ENCODE measurements at regions not wholly inside any gene's neighbourhood (a gene's known extent, or its start where the extent isn't known, plus 50 kb on each side); places are given as distances from the start of the nearest gene placed in this dataset.
"Not testable (repeated sequence)": the region's sequence is repeated elsewhere in the genome, so short reads cannot be mapped to it uniquely, and the experiment has no call there.

DNA sequence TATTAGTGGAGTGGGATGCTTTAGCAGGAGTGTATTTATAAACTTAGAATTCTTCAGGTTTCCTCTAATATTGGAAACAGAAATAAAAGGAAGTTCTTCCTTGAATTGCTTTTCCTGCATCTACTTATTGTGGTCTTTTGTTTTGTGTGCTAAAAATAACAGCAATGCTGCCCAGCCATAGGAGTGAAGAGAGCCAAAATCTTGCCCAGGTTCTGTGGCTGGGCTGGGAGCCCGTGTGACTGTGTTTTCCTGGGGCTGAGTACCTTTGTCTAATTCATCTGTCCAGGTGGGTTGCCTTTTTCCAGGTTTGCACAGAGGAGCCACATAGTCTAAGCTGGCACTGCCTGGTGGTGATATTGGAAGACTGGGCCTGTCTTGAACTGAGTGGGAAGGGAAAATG is 179.7 kb upstream of the ADAMTSL1 start:
- no peak for DNase-seq (ENCODE audit: low read depth)

DNA sequence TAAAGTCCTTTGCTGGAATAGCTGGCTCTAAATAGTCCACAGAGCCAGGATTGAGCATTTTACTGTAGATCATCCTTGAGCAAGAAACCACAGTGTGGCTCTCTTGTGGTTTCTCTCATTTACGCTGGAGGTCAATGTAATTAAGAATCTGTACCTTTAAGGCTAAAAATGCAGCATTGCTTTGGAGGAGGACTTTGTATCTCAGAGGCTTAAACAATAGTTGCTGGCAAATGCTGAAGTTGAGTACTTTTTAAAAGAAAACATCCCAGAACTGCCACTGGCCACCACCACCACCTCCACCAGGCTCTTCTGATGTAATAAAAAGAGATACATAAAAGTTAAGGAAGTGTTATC is 177.3 kb upstream of the ADAMTSL1 start:
- no peak for DNase-seq (ENCODE audit: low read depth)

DNA sequence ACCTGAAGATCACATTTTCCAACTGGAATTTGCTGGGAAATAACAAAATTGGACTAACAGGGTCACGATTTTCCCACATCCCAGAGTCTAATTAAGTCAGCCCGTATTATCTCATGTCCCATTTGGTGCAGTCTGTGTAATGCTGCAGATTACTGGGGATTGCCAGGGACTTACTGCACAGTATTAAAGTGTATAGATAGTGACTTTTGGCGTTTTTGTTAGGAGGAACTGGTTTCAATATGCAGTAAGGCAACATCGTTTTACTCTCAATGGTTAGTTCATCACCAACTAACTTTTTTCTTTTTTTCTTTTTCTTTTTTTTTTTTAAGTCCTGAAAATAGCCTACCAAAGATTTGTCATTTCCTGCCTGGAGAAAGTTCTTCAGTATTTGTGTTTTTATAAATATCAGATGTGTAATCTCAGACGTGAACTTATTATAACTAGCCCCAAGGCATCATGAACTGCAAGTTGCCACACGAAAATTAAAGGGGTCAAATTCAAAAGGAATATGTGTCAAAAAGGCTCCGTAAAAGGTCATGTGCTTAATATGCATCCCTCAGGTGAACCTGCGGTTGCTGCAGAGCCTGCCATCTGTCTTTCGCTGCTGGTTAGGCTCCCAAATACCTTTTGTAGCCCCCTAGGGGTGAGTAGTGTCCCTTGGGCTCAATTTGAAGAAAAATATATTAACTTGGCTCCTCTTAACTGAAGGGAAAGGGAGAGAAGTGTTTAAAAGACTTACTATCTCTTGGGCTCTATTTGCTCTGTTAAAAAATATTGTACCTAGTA is 176.7 kb upstream of the ADAMTSL1 start:
- peak; percentile 76 for DNase-seq (ENCODE audit: low read depth)

DNA sequence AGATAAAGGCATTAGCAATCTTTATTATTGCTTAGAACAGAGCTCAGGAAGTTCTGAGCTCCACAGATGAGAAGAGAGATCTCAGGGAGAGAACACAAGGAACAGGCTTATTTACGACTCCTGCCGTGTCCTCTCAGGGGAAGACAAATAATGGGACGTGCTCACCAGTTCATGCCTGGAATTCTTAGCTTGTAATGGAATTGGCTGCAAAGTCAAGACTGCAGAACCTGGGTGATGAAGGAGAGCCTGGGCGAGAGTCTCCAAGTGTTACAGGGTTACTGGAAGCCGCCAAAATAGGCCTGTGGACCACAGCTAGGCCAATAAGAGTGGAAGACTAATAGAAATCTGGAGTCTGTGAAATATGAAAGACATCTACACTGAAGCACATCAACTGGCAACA is 174.5 kb upstream of the ADAMTSL1 start:
- DNase-seq (ENCODE audit: low read depth), result peak; percentile 58

GRCh38 chr9:18305167-18305806 is 168.7 kb upstream of the ADAMTSL1 start:
- not testable (repeated sequence) for DNase-seq (ENCODE audit: low read depth)

GRCh38 chr9:18314316-18314715 is 159.6 kb upstream of the ADAMTSL1 start:
- DNase-seq (ENCODE audit: low read depth), result peak; percentile 14

DNA sequence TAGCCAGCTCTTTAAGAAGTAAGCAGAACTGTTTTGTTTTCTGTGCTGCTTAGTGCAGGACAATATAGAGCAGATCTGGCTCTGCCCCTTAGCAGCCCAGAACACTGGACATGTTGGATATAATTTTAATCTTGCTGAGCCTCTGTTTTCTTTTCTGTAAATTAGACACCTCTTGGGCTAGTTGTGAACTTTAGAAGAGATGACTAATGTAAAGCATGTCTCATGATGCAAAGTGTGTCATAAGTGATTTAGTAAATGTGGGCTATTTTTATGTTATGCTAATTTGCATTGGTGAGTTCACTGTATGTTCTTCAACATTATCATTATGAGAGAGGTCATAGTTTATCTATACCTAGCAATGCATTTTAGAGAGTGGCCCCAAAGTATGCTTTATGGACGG is 156.1 kb upstream of the ADAMTSL1 start:
- no peak for DNase-seq (ENCODE audit: low read depth)

DNA sequence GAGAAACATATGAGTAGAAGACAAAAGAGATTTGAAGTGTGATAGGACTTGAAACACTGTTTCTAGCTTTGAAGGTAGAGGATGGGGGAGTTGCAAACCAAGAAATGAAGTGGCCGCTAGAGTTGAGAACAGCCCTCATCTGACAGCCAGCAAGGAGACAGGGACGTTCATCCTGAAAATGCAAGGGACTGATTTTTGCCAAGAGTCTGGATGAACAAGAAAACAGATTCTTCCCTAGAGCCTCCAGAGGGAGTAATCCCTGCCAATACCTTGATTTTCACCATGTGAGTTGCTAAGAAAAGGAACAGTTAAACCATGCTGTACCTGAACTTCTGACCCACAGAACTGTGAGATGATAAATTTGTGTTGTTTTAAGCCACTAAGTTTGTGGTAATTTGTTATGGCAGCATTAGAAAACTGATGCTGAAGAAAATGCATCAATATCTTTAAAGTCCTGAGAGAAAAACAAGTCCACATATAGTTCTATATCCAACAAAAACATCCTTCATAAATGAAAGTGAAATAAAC is 154.0 kb upstream of the ADAMTSL1 start:
- DNase-seq (ENCODE audit: low read depth), result peak; percentile 20

DNA sequence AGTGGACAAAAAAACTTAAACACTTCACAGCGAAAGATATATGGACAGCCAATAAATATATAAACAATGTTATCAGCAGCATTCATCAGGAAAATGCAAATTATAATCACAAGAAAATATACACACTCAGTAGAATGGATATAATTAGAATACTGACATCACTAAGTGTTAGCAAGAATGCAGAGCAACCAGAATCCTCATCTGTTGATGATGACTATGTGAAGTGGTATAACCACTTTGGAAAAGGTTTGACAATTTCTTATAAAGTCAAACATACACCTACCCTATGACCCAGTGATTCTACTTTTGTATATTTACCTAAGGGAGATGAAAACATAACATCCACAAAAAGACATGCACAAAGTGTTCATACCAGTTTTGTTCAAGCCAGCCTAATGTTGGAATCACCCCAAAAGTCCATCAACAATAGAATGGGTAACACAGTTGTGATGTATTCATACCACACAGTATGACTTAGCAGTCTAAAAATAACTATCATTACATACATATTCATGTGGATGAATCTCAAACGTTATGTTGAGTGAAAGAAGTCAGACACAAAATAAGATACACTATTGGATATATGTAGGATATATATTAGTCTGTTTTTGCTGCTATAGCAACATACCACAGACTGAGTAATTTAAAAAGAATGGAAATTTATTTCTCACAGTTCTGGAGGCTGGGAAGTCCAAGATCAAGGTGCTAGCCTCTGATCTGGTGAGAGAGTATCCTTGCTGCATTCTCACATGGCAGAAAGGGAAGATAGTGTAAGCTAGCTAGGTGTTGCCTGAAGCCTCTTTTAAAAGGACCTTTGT is 148.8 kb upstream of the ADAMTSL1 start:
- peak; percentile 42 for DNase-seq (ENCODE audit: low read depth)

DNA sequence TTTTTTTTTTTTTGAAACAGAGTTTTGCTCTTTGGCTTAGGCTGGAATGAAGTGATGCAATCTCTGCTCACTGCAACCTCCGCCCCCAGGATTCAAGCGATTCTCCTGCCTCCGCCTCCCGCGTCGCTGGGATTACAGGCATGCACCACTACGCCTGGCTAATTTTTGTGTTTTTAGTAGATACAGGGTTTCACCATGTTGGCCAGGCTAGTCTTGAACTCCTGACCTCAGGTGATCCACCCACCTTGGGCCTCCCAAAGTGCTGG is 148.3 kb upstream of the ADAMTSL1 start:
- DNase-seq (ENCODE audit: low read depth), result not testable (repeated sequence)

DNA sequence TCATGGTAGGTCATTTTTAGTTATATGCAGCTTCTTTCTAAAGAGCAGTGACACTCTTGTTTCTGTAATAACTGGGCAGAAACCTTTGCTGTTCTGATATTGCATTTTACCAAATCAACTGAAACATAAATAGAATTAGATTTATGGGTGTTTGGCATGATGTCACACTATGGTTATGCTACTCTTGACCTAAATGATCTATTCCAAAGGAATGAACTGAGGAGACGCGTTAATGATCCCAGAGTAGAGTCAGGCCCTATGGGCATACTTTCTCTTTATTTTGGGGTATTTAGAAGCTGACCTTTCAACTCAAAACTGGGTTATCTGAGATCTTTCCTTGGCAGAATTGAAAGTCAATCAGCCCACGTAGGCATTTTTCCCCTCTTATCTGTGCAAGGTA is 146.8 kb upstream of the ADAMTSL1 start:
- peak; percentile 38 for DNase-seq (ENCODE audit: low read depth)

- no peak for DNase-seq (ENCODE audit: low read depth)
Observed at GRCh38 chr9:18330401-18331309, 143.3 kb upstream of the ADAMTSL1 start.

- DNase-seq (ENCODE audit: low read depth), result no peak
Observed at GRCh38 chr9:18331310-18331684, 142.7 kb upstream of the ADAMTSL1 start.

GRCh38 chr9:18331808-18332209 is 142.1 kb upstream of the ADAMTSL1 start:
- DNase-seq (ENCODE audit: low read depth), result peak; percentile 69

DNA sequence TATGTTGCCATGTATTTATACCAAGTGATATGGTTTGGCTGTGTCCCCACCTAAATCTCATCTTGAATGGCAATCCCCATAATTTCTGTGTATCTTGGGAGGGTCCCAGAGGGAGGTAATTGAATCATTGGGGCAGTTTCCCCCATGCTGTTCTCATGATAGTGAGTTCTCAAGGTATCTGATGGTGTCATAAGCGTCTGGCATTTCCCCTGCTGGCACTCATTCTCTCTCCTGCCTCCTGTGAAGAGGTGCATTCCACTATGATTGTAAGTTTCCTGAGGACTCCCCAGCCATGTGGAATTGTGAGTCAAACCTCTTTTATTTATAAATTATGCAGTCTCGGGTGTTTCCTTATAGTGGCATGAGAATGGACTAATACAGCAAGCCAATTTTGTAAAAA is 140.8 kb upstream of the ADAMTSL1 start:
- peak; percentile 49 for DNase-seq (ENCODE audit: low read depth)

- no peak for DNase-seq (ENCODE audit: low read depth)
Observed at GRCh38 chr9:18335825-18336224, 138.1 kb upstream of the ADAMTSL1 start.

GRCh38 chr9:18338042-18338441 is 135.9 kb upstream of the ADAMTSL1 start:
- peak; percentile 55 for DNase-seq (ENCODE audit: low read depth)

GRCh38 chr9:18343784-18344183 is 130.2 kb upstream of the ADAMTSL1 start:
- DNase-seq (ENCODE audit: low read depth), result peak; percentile 18

GRCh38 chr9:18346745-18347144 is 127.2 kb upstream of the ADAMTSL1 start:
- no peak for DNase-seq (ENCODE audit: low read depth)

DNA sequence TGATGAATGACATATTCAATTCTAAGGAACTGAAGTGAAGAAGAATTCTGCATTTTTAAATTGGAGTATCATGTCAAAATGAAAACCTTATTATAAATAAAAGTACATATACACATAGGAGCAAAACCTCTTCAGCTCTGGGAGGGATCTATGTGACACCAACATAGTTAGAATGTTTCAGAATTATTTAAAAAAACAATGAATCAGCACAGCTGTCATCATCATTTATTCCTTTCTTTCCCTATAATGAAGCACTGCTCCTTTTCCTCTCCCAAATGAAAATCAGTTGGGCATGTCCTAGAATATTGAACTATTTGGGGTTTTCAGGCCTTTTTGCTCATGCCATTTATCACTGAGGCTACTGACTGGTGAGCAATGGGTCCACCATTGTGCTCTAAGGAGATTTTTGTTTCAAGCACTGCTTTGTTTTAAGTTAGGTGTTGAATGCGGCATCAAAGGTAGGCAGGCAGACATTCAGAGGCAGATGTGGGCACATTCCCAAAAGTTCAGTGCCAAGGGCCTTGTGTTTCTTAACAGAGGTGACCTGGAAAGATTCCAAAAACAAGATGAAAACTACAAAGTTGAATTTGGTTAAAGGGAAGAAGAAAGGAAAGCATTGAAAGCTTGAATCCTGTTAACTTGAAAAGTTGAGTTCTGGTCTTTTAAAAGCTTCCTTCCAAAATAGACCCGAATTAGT is 126.4 kb upstream of the ADAMTSL1 start:
- DNase-seq (ENCODE audit: low read depth), result peak; percentile 62

DNA sequence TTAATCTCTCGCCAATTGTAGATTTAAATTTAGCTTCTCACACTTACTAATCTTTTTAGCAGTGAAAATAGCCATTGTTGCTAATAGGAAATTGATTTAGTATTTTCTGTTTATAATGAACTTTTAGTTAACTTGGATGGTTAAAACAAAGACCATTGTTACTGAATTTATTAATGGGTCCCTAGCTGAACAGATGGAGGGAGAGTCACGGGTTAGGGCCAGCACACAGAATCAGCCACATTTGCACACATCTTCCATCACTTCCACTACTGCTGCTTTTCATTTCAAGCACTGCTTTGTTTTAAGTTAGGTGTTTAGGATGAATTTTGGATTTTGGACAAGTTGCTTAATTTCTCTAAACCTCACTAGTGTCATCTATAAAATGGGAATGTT is 125.9 kb upstream of the ADAMTSL1 start:
- DNase-seq (ENCODE audit: low read depth), result no peak
